ENCODE measurements at regions not wholly inside any gene's neighbourhood (a gene's known extent, or its start where the extent isn't known, plus 50 kb on each side); places are given as distances from the start of the nearest gene placed in this dataset.

- DNase-seq = no peak
Measured at GRCh38 chr6:170212956-170213636, 77.8 kb downstream of the DLL1 start.

- DNase-seq = no peak
Measured at GRCh38 chr6:170212051-170212756, 78.7 kb downstream of the DLL1 start.

GRCh38 chr6:170211404-170212025, 79.4 kb downstream of the DLL1 start:
- DNase-seq = no peak

GRCh38 chr6:170210651-170211403, 80.1 kb downstream of the DLL1 start:
- DNase-seq = no peak

- DNase-seq = no peak
Measured at GRCh38 chr6:170210026-170210390, 80.9 kb downstream of the DLL1 start.

GRCh38 chr6:170209354-170210025, 81.4 kb downstream of the DLL1 start:
- DNase-seq = no peak

GRCh38 chr6:170208651-170209353, 82.1 kb downstream of the DLL1 start:
- no peak for DNase-seq

GRCh38 chr6:170208182-170208601, 82.7 kb downstream of the DLL1 start:
- no peak for DNase-seq

GRCh38 chr6:170207586-170208181, 83.2 kb downstream of the DLL1 start:
- DNase-seq = no peak

- no peak for DNase-seq
Measured at GRCh38 chr6:170206851-170207431, 83.9 kb downstream of the DLL1 start.

GRCh38 chr6:170206317-170206621, 84.6 kb downstream of the DLL1 start:
- no peak for DNase-seq

GRCh38 chr6:170205534-170206316, 85.2 kb downstream of the DLL1 start:
- DNase-seq = no peak

GRCh38 chr6:170205126-170205525, 85.8 kb downstream of the DLL1 start:
- DNase-seq = no peak

- DNase-seq = no peak
Measured at GRCh38 chr6:170203212-170203611, 87.7 kb downstream of the DLL1 start.

GRCh38 chr6:170202416-170203135, 88.3 kb downstream of the DLL1 start:
- no peak for DNase-seq

- no peak for DNase-seq
Measured at GRCh38 chr6:170201361-170201760, 89.5 kb downstream of the DLL1 start.

GRCh38 chr6:170200458-170200891, 90.4 kb downstream of the DLL1 start:
- no peak for DNase-seq

GRCh38 chr6:170199716-170200115, 91.2 kb downstream of the DLL1 start:
- DNase-seq = no peak

GRCh38 chr6:170198298-170198697, 92.6 kb downstream of the DLL1 start:
- no peak for DNase-seq

GRCh38 chr6:170193326-170193821, 97.5 kb downstream of the DLL1 start:
- DNase-seq = no peak

Data from AML-193 (cell line).